NCI-H526 treated with DMSO at 0.1 percent for 48 hours (cell line): ENCODE measurements at regions not wholly inside any gene's neighbourhood (a gene's known extent, or its start where the extent isn't known, plus 50 kb on each side); places are given as distances from the start of the nearest gene placed in this dataset.

ENCODE experiments used
- DNase-seq: peaks from one replicate; lab custom pipeline; 2025; lab: John Stamatoyannopoulos, UW

- DNase-seq, result no peak
Observed at GRCh38 chr6:29999416-29999815, 57.1 kb downstream of the HLA-A start.

DNA sequence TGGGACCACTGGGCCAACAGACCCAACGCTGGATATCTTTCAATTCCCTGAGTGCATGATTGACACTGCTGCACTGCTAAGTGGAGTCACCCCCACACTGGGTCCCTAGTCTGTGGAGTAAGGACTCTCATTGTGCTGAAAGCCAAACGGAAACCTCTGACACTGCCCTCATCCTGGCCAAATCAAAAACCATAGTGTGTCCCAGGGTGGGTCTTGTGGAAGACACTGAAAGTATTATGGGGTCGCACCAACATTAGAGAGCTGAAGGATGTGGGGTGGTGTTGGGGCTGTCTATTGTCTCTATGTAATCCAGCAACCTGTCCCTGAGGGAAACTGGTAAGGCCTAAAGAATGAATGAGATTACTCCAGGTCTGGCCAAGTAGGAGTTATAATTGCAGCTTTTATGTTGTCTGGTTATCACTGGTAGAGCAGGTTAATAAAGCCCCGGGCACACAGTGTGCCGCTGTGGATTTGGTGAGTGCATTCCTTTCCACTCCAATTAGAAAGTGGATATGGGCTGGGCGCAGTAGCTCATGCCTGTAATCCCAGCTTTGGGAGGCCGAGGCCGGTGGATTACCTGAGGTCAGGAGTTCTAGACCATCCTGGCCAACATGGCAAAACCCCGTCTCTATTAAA is 57.9 kb downstream of the HLA-A start:
- no peak for DNase-seq

DNA sequence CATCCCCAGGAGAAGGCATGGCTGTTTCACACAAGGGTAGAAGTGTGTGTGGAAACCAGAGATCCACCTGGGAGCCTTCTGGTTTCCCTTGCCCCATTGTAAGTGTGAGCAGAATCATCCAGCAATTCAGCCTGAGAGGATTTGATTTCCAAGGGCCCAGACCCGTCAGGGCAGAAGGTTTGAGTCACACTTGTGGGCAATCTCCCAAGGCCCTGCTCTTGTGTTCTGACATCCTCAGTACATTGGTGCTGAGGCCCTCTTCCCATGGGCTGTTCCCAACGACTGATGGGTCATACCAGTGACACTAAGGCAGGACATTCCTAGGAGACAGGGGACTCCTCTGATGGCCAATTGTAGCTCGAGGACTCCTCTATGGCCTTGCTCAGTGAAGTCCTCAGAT is 58.2 kb upstream of the POLR1H start:
- no peak for DNase-seq

- DNase-seq, result no peak
Observed at GRCh38 chr6:30005482-30005881, 55.6 kb upstream of the POLR1H start.

- no peak for DNase-seq
Observed at GRCh38 chr6:30006170-30007131, 54.6 kb upstream of the POLR1H start.

GRCh38 chr6:30007132-30007764 is 53.8 kb upstream of the POLR1H start:
- peak; percentile 20 for DNase-seq

- DNase-seq, result no peak
Observed at GRCh38 chr6:30009113-30009512, 52.0 kb upstream of the POLR1H start.
